ENCODE measurements at regions not wholly inside any gene's neighbourhood (a gene's known extent, or its start where the extent isn't known, plus 50 kb on each side); places are given as distances from the start of the nearest gene placed in this dataset.

GRCh38 chr20:48281501-48281900 is 496.2 kb upstream of the SULF2 start:
- TF ChIP-seq CTCF (IDR thresholded peaks at IDR 0.05; ENCODE audit: borderline replicate concordance, control extremely low read depth, extremely low read depth, insufficient read depth, missing control alignments), result no peak
- in situ Hi-C loops (cut with MboI; ENCODE audit: low sequenced_read_pairs, unreplicated experiment), result no loop called here
- DNase-seq (ENCODE audit: low spot score), result no peak

- no peak for DNase-seq (ENCODE audit: low spot score)
- no peak for TF ChIP-seq CTCF (IDR thresholded peaks at IDR 0.05; ENCODE audit: borderline replicate concordance, control extremely low read depth, extremely low read depth, insufficient read depth, missing control alignments)
- in situ Hi-C loops (cut with MboI; ENCODE audit: low sequenced_read_pairs, unreplicated experiment), result no loop called here
Observed at GRCh38 chr20:48278961-48279481, 493.7 kb upstream of the SULF2 start.

GRCh38 chr20:48277266-48277665 is 492.0 kb upstream of the SULF2 start:
- no peak for TF ChIP-seq CTCF (IDR thresholded peaks at IDR 0.05; ENCODE audit: borderline replicate concordance, control extremely low read depth, extremely low read depth, insufficient read depth, missing control alignments)
- in situ Hi-C loops (cut with MboI; ENCODE audit: low sequenced_read_pairs, unreplicated experiment), result no loop called here

GRCh38 chr20:48276021-48276342 is 490.7 kb upstream of the SULF2 start:
- in situ Hi-C loops (cut with MboI; ENCODE audit: low sequenced_read_pairs, unreplicated experiment), result no loop called here
- no peak for TF ChIP-seq CTCF (IDR thresholded peaks at IDR 0.05; ENCODE audit: borderline replicate concordance, control extremely low read depth, extremely low read depth, insufficient read depth, missing control alignments)
- DNase-seq (ENCODE audit: low spot score), result no peak

More at GRCh38 chr20:48277266-48277665, 492.0 kb upstream of the SULF2 start:
- no peak for DNase-seq (ENCODE audit: low spot score)

- DNase-seq (ENCODE audit: low spot score), result no peak
- TF ChIP-seq CTCF (IDR thresholded peaks at IDR 0.05; ENCODE audit: borderline replicate concordance, control extremely low read depth, extremely low read depth, insufficient read depth, missing control alignments), result no peak
- in situ Hi-C loops (cut with MboI; ENCODE audit: low sequenced_read_pairs, unreplicated experiment), result no loop called here
Observed at GRCh38 chr20:48275286-48276020, 490.2 kb upstream of the SULF2 start.

- no peak for DNase-seq (ENCODE audit: low spot score)
- in situ Hi-C loops (cut with MboI; ENCODE audit: low sequenced_read_pairs, unreplicated experiment), result no loop called here
- no peak for TF ChIP-seq CTCF (IDR thresholded peaks at IDR 0.05; ENCODE audit: borderline replicate concordance, control extremely low read depth, extremely low read depth, insufficient read depth, missing control alignments)
Observed at GRCh38 chr20:48273843-48274242, 488.6 kb upstream of the SULF2 start.
